ENCODE measurements at regions not wholly inside any gene's neighbourhood (a gene's known extent, or its start where the extent isn't known, plus 50 kb on each side); places are given as distances from the start of the nearest gene placed in this dataset.

GRCh38 chr4:110354460-110354859 is 121.5 kb upstream of the ENPEP start:
- TF ChIP-seq CTCF (IDR thresholded peaks at IDR 0.05) (no peak), POLR2AphosphoS5 (IDR thresholded peaks at IDR 0.05; ENCODE audit: low read depth, low read length) (no peak)
- TF ChIP-seq, protein P1, sequence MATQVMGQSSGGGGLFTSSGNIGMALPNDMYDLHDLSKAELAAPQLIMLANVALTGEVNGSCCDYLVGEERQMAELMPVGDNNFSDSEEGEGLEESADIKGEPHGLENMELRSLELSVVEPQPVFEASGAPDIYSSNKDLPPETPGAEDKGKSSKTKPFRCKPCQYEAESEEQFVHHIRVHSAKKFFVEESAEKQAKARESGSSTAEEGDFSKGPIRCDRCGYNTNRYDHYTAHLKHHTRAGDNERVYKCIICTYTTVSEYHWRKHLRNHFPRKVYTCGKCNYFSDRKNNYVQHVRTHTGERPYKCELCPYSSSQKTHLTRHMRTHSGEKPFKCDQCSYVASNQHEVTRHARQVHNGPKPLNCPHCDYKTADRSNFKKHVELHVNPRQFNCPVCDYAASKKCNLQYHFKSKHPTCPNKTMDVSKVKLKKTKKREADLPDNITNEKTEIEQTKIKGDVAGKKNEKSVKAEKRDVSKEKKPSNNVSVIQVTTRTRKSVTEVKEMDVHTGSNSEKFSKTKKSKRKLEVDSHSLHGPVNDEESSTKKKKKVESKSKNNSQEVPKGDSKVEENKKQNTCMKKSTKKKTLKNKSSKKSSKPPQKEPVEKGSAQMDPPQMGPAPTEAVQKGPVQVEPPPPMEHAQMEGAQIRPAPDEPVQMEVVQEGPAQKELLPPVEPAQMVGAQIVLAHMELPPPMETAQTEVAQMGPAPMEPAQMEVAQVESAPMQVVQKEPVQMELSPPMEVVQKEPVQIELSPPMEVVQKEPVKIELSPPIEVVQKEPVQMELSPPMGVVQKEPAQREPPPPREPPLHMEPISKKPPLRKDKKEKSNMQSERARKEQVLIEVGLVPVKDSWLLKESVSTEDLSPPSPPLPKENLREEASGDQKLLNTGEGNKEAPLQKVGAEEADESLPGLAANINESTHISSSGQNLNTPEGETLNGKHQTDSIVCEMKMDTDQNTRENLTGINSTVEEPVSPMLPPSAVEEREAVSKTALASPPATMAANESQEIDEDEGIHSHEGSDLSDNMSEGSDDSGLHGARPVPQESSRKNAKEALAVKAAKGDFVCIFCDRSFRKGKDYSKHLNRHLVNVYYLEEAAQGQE (IDR thresholded peaks at IDR 0.05; ENCODE audit: insufficient read depth in 1 of 2, low read depth in 2 of 2, low read length in 1 of 2), result no peak
